Right cardiac atrium (tissue), 5 donors: ENCODE measurements at regions not wholly inside any gene's neighbourhood (a gene's known extent, or its start where the extent isn't known, plus 50 kb on each side); places are given as distances from the start of the nearest gene placed in this dataset.
A peak's percentile ranks its signal among the peaks of the same experiment; 100 is the strongest.

ENCODE experiments used
- ATAC-seq, 2 donors: fragments of 200-7000 bp; cut with Tn5 transposase; one replicate each; pipeline versions ENCODE4 v1.8.0 to v1.9.1; 2020; ENCODE audit warnings: moderate library complexity in 2 of 2, mild to moderate bottlenecking in 1 of 2
- DNase-seq, 3 donors: peaks; one replicate each; pipeline ENCODE4 v3.0.0-alpha.2; 2020
- H3K27ac ChIP-seq: one replicate; pipeline ENCODE4 v1.5.1; 2013; ENCODE audit warnings: mild to moderate bottlenecking, low read length, control low read depth, moderate library complexity
- H3K27me3 ChIP-seq: one replicate; pipeline ENCODE4 v1.6.1; 2013; ENCODE audit not compliant: control insufficient read depth, insufficient read depth
- H3K4me1 ChIP-seq: one replicate; pipeline ENCODE4 v1.6.1; 2013; ENCODE audit warnings: low read length; ENCODE audit not compliant: control insufficient read depth, insufficient read depth
- H3K4me3 ChIP-seq: one replicate; pipeline ENCODE4 v1.5.1; 2013; ENCODE audit warnings: low read length, control low read depth
- H3K9me3 ChIP-seq: one replicate; pipeline ENCODE4 v1.6.1; 2013; ENCODE audit warnings: low read length; ENCODE audit not compliant: control insufficient read depth
- WGBS: extraction: QIAGEN DNeasy Blood & Tissue Kit; methylation state at CpG from one replicate; pipeline ENCODE4 v1.1.7; 2013; 5-methylcytosine and 5-hydroxymethylcytosine counted together
- intact Hi-C, 4 donors: fragments of 100-400 bp; cut with DNase I; formaldehyde crosslinking; loops; one replicate each; pipeline versions ENCODE4 v1.11.0 to v1.14.0; 2022 to 2023
- donor health status: healthy with polysubstance abuse.
- donor health status: DM: no; HTN: yes; CAD: no.
- donor health status: DM: no; HTN: no; CAD: no.
- donor health status: DM: no; HTN: yes; CAD: no; lungs with severe emphysema.
- donor health status: DM: yes; HTN: yes; CAD: no.

DNA sequence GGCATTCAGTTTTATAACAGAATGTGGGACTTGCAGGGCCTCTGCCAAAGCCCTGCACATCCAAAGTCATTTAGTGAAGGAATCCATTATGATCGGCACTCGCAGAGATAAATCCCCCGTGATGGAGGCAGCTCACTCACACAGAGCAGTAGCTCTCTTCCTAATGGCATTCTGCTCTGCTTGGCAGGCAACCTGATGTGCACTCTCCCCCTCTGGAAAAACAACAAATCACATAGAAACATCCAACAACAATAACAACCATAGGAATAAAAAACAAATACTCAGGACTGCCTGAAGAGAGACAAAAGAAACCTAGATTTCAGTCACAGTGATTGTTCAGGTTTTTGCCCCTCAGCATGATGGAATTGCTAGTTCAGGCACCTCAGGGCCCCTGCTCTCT is 59.7 kb downstream of the NAA11 start:
- H3K4me1 ChIP-seq, result no peaks in the 10 kb centered on the region
- no peaks in the 10 kb centered on the region for H3K27me3 ChIP-seq
- intact Hi-C loops, result no loop called here
- H3K9me3 ChIP-seq, result no peaks in the 10 kb centered on the region
- no peak for ATAC-seq
- no peak overlapping the region for H3K4me3 ChIP-seq
- WGBS, result 53% methylated on average over 3 of the region's 3 CpGs
- no peak for DNase-seq
- no peak overlapping the region for H3K27ac ChIP-seq

DNA sequence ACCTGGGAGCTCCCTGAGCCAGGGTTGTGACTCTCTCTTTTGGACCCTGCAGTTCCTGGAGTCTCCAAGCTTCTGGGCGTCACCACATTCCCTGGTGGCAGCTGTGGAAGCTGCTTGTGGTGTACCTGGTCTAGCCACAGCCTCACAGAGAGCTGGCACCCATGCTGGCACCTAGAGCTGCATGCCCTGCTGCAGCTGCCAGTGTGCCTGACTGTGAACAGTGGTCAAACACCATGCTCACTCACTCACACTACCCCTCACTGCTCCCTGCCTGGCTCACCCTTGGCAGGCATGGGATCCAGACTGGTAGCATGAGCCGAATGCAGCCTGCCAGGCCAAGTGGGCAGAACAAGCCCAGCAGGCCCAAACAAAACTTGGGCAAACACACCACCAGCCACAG is 66.6 kb downstream of the NAA11 start:
- no peaks in the 10 kb centered on the region for H3K27me3 ChIP-seq
- no peaks in the 10 kb centered on the region for H3K4me1 ChIP-seq
- 84% methylated on average over 2 of the region's 2 CpGs for WGBS
- DNase-seq (no peak), ATAC-seq (no peak)
- intact Hi-C loops, result no loop called here
- no peaks in the 10 kb centered on the region for H3K9me3 ChIP-seq
- no peak overlapping the region for H3K4me3 ChIP-seq
- no peak overlapping the region for H3K27ac ChIP-seq

DNA sequence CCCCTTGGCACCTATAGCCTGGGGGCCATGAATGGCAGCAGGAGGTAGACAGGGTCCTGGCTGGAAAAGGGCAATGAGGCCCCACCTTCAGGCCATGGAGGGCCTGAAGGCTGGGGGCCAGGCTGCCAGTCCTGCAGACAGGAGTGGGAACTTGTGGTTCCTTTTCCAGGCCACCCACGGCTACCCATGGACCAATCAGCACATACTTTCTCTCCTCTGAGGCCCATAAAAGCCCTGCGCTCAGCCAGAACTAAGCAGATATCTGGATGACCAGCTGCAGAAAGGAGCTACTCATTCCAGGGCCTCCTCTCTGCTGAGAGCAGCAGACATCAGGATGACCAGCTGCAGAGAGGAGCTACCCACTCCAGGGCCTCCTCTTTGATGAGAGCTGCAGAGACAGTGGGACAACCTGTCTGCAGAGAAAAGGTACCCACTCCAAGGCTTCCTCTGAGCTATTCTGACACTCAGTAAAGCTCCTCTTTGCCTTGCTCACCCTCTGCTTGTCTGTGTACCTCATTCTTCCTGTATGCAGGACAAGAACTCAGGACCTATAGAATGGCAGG is 67.2 kb downstream of the NAA11 start:
- ATAC-seq (no peak), DNase-seq (no peak)
- H3K9me3 ChIP-seq, result no peaks in the 10 kb centered on the region
- no peaks in the 10 kb centered on the region for H3K4me1 ChIP-seq
- H3K27ac ChIP-seq, result no peak overlapping the region
- 92% methylated on average over 2 of the region's 2 CpGs for WGBS
- no peak overlapping the region for H3K4me3 ChIP-seq
- H3K27me3 ChIP-seq, result no peaks in the 10 kb centered on the region
- intact Hi-C loops, result no loop called here

DNA sequence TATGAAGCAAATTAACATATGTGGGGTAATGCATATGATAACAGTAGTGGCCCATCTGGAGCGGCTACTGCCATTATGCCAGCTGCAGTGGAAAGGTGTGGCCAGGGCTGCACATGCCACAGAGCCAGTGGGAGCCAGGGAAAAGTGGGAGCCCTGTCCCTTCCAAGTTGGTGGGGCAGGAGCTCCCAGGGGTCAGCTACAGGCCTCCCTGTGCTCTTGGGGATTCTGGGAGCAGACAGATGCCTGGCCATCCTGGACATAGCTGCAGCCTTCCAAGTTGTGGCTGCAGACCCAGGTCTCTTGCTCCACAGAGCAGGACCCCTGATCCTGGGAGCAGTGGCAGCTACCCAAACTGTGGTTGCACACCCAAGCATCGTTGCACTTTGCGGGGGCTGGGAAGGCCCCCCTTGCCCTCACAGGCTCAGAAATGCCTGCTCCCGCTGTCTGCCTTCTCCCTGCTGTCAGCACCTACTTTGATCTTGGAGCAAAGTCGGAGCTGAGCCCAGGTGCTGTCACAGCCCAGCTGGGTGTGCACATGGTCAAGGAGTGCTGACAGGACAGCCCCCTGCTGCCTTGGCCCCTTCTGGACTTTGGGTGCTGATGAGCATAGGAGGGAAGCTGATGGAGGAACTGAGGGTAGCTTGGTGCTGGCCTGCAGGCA is 67.8 kb downstream of the NAA11 start:
- WGBS, result 64% methylated on average over 5 of the region's 5 CpGs
- intact Hi-C loops, result no loop called here
- Histone ChIP-seq H3K4me3 (no peak overlapping the region), H3K4me1 (no peaks in the 10 kb centered on the region), H3K27ac (no peak overlapping the region), H3K9me3 (no peaks in the 10 kb centered on the region), H3K27me3 (no peaks in the 10 kb centered on the region)
- peak in 1 of 3 donors; percentile 34 for DNase-seq
- peak in 1 of 2 donors; percentile 24 for ATAC-seq

DNA sequence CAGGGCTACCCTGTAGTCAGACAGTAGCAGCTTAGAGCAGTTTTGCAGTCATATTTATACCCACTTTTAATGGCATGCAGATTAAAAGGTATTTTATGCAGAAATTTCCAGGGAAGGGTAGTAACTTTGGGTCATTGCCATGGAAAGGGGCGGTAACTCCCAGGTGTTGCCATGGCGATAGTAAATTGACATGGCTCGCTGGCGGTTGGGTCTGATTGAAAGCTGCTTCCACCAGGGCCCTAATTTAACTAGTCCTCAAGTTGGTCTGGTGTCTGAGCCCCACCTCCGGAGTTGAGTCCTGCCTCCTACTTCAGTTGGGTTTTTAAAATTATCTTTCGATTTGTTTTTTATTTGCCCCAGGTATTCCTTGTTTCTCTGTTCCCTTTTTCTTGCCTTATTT is 70.1 kb downstream of the NAA11 start:
- H3K4me1 ChIP-seq, result no peaks in the 10 kb centered on the region
- no peak overlapping the region for H3K4me3 ChIP-seq
- no peak overlapping the region for H3K27ac ChIP-seq
- no peak for ATAC-seq
- DNase-seq, result no peak
- H3K9me3 ChIP-seq, result no peaks in the 10 kb centered on the region
- intact Hi-C loops, result no loop called here
- 79% methylated on average over 6 of the region's 6 CpGs for WGBS
- H3K27me3 ChIP-seq, result no peaks in the 10 kb centered on the region

DNA sequence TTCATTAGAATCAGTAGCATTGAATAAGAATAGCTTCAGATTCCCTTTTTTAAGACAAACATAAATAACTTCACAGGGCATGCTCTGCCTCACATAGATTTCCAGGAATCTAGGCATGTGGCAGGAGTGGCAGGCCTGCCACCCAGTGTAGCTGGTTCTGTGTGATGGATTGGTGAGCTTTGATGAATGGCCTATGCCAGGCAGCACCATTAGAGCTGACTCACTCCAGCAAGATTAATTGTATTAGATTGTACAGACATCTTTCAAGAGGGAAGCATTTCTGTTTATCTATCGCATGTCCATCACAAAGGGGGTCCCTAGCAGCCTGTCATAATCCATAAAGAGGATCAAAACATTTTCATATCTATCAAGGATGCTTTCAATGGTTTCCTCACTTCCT is 71.9 kb downstream of the NAA11 start:
- no peak for DNase-seq
- no peak overlapping the region for H3K27ac ChIP-seq
- 88% methylated on average over 1 of the region's 1 CpG for WGBS
- no peak overlapping the region for H3K4me3 ChIP-seq
- H3K9me3 ChIP-seq, result no peaks in the 10 kb centered on the region
- ATAC-seq, result no peak
- intact Hi-C loops, result no loop called here
- no peaks in the 10 kb centered on the region for H3K4me1 ChIP-seq
- no peaks in the 10 kb centered on the region for H3K27me3 ChIP-seq

DNA sequence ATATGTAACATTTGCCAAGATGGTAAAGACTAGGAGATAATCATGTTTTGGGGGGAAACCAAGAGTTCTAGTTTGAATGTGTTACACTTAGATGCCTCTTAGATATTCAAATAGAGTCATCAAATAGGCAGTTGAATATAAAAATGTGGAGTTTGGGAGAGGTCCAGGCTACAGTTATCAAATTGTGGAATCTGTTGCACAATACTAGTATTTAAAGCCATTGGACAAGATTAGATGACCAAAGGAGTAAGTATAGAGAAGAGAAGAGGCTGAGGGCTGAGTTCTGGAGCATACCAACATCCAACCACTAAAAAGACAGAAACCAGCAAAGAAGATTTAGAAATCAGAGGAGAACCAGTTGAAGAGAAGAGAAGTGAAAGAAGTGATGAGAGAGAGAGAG is 72.7 kb downstream of the NAA11 start:
- intact Hi-C loops, result no loop called here
- DNase-seq, result no peak
- no peak for ATAC-seq

DNA sequence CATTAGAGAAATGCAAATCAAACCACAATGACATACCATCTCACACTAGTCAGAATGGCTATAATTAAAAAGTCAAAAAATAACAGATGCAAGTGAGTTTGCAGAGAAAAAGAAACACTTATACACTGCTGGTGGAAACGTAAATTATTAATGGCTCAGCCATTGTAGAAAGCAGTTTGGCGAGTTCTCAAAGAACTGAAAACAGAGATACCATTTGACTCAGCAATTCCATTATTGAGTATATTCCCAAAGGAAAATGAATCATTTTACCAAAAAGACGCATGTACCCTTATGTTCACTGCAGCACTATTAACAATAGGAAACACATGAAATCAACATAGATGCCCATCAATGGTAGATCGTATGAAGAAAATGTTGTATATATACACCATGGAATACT is 75.0 kb downstream of the NAA11 start:
- intact Hi-C loops, result no loop called here
- H3K27me3 ChIP-seq, result no peaks in the 10 kb centered on the region
- DNase-seq, result no peak
- H3K4me3 ChIP-seq, result no peak overlapping the region
- no peaks in the 10 kb centered on the region for H3K4me1 ChIP-seq
- H3K27ac ChIP-seq, result no peak overlapping the region
- 85% methylated on average over 4 of the region's 4 CpGs for WGBS
- ATAC-seq, result no peak
- H3K9me3 ChIP-seq, result no peaks in the 10 kb centered on the region

More for the DNA sequence above, 72.7 kb downstream of the NAA11 start:
- H3K4me3 ChIP-seq, result no peak overlapping the region
- no peaks in the 10 kb centered on the region for H3K27me3 ChIP-seq
- H3K27ac ChIP-seq, result no peak overlapping the region
- H3K9me3 ChIP-seq, result no peaks in the 10 kb centered on the region
- H3K4me1 ChIP-seq, result no peaks in the 10 kb centered on the region

DNA sequence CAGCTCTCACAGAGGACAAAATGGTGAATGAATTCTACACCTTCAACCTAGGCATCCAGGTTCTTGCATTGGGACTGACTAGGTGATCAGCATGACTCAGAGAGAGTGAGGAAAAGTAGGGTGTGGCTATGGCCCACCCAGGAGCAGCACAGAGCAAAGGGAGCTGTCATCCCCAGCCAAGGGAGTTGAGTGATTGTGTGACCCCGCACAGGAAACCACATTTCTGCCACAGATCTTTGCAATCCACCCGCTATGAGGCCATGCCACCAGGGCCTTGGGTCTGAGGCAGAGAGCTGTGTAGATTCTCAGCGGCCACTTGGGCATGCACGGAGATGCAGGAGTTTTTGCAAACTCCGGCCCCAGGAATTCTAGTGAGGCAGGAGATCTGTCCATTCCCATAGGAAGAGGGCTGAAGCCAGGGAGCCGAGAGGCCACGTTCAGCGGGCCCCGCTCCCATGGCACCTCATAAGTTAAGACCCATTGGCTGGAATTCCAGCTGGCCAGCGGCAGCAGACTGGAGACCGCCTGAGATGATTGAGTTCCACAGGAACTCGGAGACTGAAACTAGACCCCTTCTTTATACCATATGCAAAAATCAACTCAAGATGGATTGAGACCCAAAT is 75.9 kb downstream of the NAA11 start:
- ATAC-seq, result no peak
- H3K4me3 ChIP-seq, result no peak overlapping the region
- H3K27ac ChIP-seq, result no peak overlapping the region
- no peak for DNase-seq
- no peaks in the 10 kb centered on the region for H3K27me3 ChIP-seq
- WGBS, result 84% methylated on average over 12 of the region's 12 CpGs
- intact Hi-C loops, result no loop called here
- no peaks in the 10 kb centered on the region for H3K4me1 ChIP-seq
- no peaks in the 10 kb centered on the region for H3K9me3 ChIP-seq

DNA sequence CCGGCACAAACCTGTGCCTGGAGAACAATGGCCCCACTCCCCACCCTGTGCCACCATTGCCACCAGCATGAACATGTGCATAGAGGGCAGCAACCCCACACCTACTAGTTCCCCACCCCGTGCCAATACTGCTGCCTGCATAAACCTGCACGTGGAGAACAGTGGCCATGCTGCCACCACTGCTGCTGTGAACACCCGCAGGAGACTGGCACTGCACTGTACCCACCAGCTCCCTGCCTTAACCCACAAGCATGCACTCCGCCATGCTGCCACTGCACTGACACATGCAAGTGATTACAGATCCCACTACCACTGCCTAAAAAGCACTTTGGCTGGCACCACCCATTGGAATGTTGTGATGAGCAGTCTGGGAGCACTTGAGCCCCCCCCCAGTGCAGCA is 77.3 kb downstream of the NAA11 start:
- ATAC-seq, result no peak
- H3K4me1 ChIP-seq, result no peaks in the 10 kb centered on the region
- no peaks in the 10 kb centered on the region for H3K27me3 ChIP-seq
- H3K9me3 ChIP-seq, result no peaks in the 10 kb centered on the region
- intact Hi-C loops, result no loop called here
- H3K27ac ChIP-seq, result no peak overlapping the region
- DNase-seq, result no peak
- no peak overlapping the region for H3K4me3 ChIP-seq
- 94% methylated on average over 5 of the region's 5 CpGs for WGBS

DNA sequence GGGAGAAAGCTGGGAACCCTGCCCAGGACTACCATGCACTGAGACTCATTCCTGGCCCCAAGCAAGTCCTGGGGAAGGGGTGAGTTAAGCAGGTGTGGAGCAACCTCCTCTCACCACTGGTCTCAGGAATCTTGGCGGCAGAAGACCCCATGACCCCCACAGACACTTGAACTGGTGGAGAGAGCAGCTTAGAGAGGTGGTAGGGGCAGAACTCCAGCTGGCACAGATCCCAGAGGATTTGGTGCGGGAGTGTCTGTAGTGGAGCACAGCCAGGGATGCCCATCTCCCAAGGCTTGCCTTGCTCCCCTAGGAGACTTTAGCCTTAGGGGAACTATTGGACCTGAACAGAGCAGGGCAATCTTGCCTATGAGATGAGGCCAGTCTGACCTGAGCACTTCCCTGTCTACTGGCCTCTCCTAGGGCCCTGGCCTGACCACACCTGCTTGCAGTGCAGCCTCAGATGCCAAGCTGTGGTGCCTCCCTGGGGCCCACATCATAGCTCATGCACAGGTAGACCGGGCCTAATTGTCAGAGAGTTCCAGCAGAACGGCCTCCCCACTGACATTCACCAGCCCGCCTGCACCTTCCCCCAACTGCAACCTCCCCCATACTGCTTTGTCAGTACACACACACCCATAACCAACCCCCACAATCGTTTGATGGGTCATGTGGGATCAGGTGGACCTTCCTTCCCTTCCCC is 78.0 kb downstream of the NAA11 start:
- no peak for DNase-seq
- Histone ChIP-seq H3K9me3 (no peaks in the 10 kb centered on the region), H3K4me3 (no peak overlapping the region), H3K27me3 (no peaks in the 10 kb centered on the region), H3K4me1 (no peaks in the 10 kb centered on the region), H3K27ac (no peak overlapping the region)
- peak in 1 of 2 donors; percentile 29 for ATAC-seq
- intact Hi-C loops, result no loop called here
- WGBS, result 79% methylated on average over 6 of the region's 6 CpGs
